HT-29 (cell line): ENCODE measurements at regions not wholly inside any gene's neighbourhood (a gene's known extent, or its start where the extent isn't known, plus 50 kb on each side); places are given as distances from the start of the nearest gene placed in this dataset.

ENCODE experiments used
- DNase-seq: peaks from one replicate; pipeline ENCODE4 v3.0.0-alpha.2; 2015; ENCODE audit warnings: low spot score

DNA sequence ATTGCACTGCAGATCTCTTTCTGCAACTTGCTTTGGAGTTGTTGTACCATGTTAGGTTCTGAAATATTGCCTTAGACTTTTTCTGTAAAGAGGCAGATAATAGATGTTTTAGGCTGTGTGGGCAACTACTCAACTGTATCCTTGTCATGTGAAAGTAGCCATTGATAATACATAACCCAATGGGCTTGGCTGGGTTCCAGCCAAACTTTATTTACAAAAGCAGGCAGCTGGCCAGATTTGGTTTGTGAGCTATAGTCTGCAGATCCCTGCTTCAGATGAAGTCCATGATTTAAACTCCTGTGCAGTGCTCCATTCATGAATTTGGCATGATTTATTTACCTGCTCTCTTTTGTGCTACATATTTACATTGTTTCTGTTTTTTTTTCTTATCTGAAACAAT lies 300.4 kb downstream of the IRX2 start:
- DNase-seq = no peak

- DNase-seq = no peak
Observed at GRCh38 chr5:2442496-2443354, 308.8 kb downstream of the IRX2 start.

DNA sequence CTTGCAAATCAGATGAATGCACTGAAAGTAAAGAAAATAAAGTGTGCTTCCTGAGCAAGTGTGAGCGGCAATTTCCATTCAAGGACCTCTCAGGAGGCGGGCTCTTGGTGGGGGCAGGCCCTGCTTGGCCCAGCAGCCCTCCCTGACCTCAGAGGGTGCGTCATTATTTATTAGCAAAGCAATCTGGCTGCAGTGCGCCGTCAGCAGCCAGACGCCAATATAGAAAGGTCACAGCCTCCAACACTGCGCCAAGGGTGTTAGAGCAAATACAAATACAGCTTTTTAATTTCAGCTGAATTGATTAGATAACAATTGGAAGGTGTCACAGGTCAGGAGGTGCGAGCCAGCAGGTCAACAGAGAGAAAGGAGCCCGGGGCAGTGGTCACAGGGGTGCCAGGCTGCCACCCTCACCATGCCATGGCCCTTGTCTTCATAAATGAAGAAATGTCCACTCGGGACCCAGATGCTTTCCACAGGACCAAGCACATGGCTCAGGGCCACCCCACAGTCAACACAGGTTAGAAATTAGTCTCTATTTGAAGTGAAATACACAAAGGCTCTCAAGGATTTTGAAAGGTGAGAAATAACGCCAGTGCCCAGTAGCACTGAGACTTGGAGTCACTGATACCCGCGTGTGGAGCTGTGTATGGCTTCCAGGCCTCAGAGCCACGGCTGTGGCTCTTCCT lies 309.8 kb downstream of the IRX2 start:
- no peak for DNase-seq

DNA sequence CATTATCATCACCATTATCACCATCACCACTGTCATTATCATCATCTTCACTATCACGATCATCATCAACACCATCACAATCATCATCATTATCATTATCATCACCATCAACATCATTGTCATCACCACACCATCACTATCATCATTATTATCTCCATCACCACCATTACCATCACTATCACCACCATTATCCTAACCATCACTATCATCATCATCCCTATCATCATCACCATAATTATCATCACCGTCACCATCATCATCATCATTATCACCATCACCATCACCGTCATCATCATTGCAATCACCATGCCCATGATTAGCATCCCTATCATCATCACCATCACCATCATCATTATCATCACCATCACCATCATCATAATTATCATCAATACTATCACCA lies 311.9 kb downstream of the IRX2 start:
- no peak for DNase-seq

DNA sequence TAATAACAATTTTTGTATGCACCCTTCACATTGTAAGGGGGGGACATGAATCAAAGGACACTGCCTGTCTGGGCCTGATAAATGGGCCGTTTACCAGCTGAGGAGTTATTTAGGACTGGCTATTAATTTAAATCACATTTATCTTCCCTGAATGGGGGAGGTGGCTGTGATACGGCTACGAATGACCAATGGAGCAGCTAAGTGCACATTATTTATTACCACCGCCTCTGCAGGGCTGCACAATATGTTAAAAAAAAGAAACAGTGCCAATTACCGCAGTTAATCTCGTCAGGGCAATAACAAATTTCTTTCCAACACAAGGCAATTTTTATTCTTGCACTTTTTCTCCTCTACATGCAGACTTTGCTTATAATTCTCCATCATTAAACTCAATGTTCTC lies 318.4 kb downstream of the IRX2 start:
- no peak for DNase-seq

- no peak for DNase-seq
Observed at GRCh38 chr5:2432076-2432920, 319.2 kb downstream of the IRX2 start.

DNA sequence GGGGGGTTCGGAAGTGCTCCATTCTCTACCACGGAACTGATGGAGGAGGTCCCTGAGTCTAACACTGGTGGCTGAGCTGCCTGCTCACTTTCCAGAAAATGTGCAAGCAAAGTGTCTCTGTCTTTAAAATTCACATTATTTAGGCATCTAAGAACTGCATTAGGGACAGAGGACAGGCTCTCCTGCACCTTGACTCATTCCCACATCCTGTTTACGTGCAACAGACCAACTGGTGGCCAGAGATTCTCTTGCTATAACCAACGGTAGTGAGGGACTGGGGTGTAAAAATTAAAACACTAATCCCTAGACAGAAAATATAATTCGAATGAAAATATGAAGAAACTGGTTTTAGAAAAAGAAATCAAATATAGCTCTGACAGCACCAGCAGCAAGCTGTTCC lies 320.9 kb downstream of the IRX2 start:
- DNase-seq = no peak

GRCh38 chr5:2427983-2428382 lies 323.5 kb downstream of the IRX2 start:
- DNase-seq = no peak

DNA sequence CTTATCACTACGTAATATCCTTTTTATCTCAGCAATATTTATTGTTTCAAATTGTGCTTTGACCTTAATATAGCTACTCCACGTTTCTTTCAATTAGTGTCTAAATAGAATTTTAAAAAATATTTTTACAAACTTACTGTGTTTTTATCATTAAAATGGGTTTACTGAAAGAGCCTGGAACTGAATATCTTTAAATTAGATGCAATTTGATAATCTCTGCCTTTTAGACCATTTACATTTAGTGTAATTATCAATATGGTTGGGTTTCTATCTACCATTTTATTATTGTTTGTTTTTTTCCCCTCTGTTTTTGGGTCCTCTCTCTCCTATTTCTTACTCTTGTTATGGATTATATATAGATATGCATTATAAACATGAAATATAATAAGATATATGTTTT lies 327.8 kb downstream of the IRX2 start:
- DNase-seq = no peak

GRCh38 chr5:2417301-2417700 lies 334.2 kb downstream of the IRX2 start:
- DNase-seq = no peak

- DNase-seq = peak; percentile 13
Observed at GRCh38 chr5:2415678-2416077, 335.8 kb downstream of the IRX2 start.

DNA sequence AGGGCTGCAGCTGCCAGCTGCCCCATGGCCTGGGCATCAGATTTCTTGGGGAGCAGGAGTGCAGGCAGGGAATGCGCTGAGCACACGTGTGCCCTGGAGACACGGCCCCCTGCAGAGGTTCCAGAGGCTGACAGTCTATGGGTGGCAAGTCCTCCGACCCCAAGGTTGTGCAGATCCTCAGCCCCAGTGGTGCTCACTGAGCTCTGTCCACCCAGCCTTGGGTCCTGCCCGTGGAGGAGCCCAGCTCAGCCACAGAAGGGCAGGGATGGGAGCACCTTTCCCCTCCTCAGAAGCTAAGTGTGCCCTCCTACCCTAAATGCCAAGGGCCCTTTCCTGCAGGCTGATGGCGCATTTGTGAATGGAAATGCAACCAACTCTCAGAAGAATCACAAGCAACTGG lies 341.0 kb downstream of the IRX2 start:
- no peak for DNase-seq

GRCh38 chr5:2403296-2403695 lies 348.2 kb downstream of the IRX2 start:
- DNase-seq = no peak

- DNase-seq = no peak
Observed at GRCh38 chr5:2399804-2400203, 351.7 kb downstream of the IRX2 start.

DNA sequence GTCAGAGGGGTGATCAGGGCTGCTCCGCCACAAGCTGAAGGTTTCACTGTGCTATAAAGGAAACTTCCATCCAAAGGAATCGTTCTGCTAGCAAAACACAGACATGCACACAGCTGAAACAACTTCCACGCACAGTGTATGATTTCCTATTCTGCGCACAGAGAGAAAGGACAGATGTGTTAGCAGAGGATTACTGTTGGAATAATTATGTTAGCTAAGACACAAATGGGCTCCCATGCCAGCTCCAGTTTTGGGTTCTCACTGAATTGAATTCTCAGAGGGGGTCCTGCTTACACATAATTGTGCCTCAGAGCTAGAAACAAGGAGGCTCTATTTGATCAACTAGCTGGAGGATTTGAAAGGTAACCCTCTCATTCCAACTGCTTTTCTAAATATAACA lies 352.4 kb downstream of the IRX2 start:
- no peak for DNase-seq

DNA sequence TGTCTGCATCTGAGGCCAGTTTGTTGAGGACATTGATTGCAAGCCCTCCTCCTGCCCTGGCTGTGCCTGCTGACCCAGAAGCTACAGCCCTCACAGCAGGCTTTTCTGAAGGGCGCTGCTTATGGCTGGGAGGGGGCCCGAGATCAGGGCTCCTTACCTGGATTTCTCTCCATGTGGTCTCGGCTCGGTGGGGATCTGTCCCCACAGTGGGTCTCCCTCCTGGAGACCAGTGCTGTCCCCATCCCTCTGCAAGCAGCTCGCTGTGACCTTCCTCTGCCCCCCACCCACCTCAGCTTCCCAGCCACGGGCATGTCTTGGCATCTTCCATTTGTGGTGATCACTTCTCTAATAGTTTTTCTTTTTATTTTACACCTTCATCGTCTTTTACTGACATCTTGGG lies 357.9 kb downstream of the IRX2 start:
- no peak for DNase-seq

DNA sequence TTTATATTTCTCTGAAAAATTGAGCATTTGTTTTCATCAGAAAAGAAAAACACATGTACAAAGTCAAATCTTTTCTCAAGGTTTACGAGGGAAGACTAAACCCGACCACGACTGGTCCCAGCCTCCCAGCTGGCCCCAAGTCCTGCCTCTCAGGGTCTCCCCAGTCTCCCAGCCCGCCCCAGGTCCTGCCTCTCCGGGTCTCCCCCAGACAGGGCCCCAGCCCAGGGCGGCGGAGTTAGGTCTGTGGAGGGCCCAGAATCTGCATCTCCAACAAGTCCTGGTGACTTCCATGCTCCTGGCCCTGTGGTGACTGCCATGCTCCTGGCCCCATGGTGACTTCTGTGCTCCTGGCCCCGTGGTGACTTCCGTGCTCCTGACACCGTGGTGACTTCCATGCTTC lies 359.9 kb downstream of the IRX2 start:
- no peak for DNase-seq

DNA sequence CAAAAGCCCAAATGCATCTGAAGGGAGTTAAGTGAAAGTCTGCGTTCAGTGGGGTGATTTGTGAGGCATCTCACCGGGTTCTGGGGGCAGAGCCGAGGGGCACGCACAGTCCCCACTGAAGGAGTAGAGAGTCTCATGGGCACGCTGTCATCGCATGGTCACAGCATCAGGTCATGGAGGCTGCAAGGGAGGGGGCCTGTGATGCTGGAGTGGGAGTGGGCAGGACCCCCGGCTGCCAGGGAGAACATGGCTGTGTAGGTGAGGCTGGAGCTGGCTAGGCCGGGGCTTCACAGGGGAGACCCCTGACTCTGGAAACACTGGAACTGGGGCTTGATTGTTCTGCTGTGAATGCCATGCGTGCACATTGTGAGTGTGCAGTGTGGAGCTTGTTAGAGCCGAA lies 360.5 kb downstream of the IRX2 start:
- no peak for DNase-seq

DNA sequence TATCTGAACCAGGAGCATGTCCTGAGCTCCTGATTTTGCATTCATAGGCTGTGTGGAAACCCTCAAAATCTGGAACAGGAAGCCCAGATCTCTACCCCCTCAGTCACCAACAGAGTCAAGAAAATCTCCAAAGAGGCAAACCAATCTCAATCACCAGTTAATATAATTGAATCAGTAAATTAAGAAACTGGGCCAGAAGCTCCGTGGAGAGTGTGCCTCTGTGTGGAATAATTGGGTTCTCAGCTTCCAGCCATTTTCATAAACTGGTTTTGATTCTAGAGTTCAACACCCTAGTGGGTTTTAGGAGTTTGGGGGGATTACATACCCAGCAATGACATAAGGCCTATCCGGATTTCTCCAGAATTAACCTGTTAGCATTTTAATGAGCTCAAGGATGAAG lies 362.9 kb downstream of the IRX2 start:
- no peak for DNase-seq

GRCh38 chr5:2387634-2388325 lies 363.7 kb downstream of the IRX2 start:
- no peak for DNase-seq

- no peak for DNase-seq
Observed at GRCh38 chr5:2387250-2387633, 364.2 kb downstream of the IRX2 start.

GRCh38 chr5:2385818-2386217 lies 365.7 kb downstream of the IRX2 start:
- DNase-seq = no peak
